Testis (tissue), 2 donors: ENCODE measurements at regions not wholly inside any gene's neighbourhood (a gene's known extent, or its start where the extent isn't known, plus 50 kb on each side); places are given as distances from the start of the nearest gene placed in this dataset.

Experiments
- POLR2A ChIP-seq: fragments of 450-650 bp; IDR thresholded peaks from one replicate; pipeline ENCODE4 v1.6.1; 2017; ENCODE audit warnings: antibody characterized with exemption, mild to moderate bottlenecking, moderate library complexity
- TF ChIP-seq, protein P1 (sequence below), 3 experiments: fragments of 450-650 bp in 2 of 3; fragments of 200-600 bp in 1 of 3; sonication (generic) in 1 of 3; IDR thresholded peaks; one replicate each; pipeline ENCODE4 v1.5.1; 2016 to 2019; ENCODE audit warnings: antibody characterized with exemption in 3 of 3, mild to moderate bottlenecking in 2 of 3, moderate library complexity in 1 of 3

DNA sequence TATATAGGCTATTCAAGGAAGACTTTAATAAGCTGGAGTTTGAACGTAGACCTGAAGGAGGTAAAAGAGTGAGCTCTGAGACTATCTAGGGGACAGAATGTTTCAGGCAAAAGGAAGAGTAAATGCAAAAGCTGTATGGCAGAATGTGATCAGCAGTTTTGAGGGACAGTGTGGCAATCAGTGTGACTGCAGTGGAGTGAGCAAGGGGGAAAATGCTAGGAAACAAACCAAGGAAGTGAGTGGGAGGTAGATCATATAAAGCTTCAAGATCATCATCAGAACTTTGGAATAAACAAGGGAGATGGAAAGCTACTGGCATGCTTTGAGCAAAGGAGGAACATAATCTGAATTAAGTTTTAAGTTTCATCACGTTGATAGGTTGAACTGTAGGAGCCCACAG lies 67.5 kb upstream of the BTG1 start:
- TF ChIP-seq, protein P1, sequence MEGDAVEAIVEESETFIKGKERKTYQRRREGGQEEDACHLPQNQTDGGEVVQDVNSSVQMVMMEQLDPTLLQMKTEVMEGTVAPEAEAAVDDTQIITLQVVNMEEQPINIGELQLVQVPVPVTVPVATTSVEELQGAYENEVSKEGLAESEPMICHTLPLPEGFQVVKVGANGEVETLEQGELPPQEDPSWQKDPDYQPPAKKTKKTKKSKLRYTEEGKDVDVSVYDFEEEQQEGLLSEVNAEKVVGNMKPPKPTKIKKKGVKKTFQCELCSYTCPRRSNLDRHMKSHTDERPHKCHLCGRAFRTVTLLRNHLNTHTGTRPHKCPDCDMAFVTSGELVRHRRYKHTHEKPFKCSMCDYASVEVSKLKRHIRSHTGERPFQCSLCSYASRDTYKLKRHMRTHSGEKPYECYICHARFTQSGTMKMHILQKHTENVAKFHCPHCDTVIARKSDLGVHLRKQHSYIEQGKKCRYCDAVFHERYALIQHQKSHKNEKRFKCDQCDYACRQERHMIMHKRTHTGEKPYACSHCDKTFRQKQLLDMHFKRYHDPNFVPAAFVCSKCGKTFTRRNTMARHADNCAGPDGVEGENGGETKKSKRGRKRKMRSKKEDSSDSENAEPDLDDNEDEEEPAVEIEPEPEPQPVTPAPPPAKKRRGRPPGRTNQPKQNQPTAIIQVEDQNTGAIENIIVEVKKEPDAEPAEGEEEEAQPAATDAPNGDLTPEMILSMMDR (IDR thresholded peaks at IDR 0.05): no peak
- no peak for TF ChIP-seq POLR2A
